ENCODE measurements at regions not wholly inside any gene's neighbourhood (a gene's known extent, or its start where the extent isn't known, plus 50 kb on each side); places are given as distances from the start of the nearest gene placed in this dataset.

GRCh38 chr13:60267498-60268202 is 103.9 kb upstream of the DIAPH3 start:
- Histone ChIP-seq H3K36me3 (ENCODE audit: control insufficient read depth, insufficient read depth, low read length) (no peaks in the 10 kb centered on the region), H3K9ac (ENCODE audit: low read depth, low read length) (no peak overlapping the region), H3K18ac (ENCODE audit: low read depth, low read length) (no peak overlapping the region), H2AK9ac (replicated peaks; ENCODE audit: low read depth, low read length, poor library complexity) (no peak overlapping the region), H3K4ac (ENCODE audit: low read depth, low read length) (no peak overlapping the region), H3K4me3 (ENCODE audit: insufficient read depth, low read depth, low read length) (peak overlapping the region; percentile 49), H3K79me1 (ENCODE audit: low read depth in 1 of 2, low read length in 2 of 2) (no peaks in the 10 kb centered on the region), H3K9me1 (ENCODE audit: insufficient read depth, low read length) (no peaks in the 10 kb centered on the region), H3K56ac (ENCODE audit: extremely low read depth, insufficient read depth, low read length) (no peak overlapping the region), H2AFZ (replicated peaks; ENCODE audit: low read length, poor library complexity) (peak overlapping the region; percentile 84), H2AK5ac (ENCODE audit: low read depth, low read length) (no peak overlapping the region), H2BK15ac (ENCODE audit: low read depth, low read length) (no peak overlapping the region), H4K91ac (ENCODE audit: insufficient read depth, low read depth, low read length) (no peak overlapping the region), H3K27ac (ENCODE audit: insufficient read depth, low read length) (no peak overlapping the region), H2BK120ac (ENCODE audit: low read depth, low read length) (no peak overlapping the region), H3K27me3 (ENCODE audit: control insufficient read depth, insufficient read depth, low read length) (peaks cover 2% of the 10 kb centered on the region; the same call in 1 of the 2 replicates), H3K4me1 (ENCODE audit: control insufficient read depth, insufficient read depth, low read length) (no peaks in the 10 kb centered on the region), H4K5ac (ENCODE audit: low read depth, low read length) (no peak overlapping the region), H2BK20ac (ENCODE audit: low read depth, low read length) (no peak overlapping the region), H4K20me1 (ENCODE audit: insufficient read depth, low read length) (no peaks in the 10 kb centered on the region), H4K8ac (ENCODE audit: low read depth in 2 of 2, low read length in 2 of 2) (no peak overlapping the region), H3K4me2 (ENCODE audit: low read depth, low read length) (peak overlapping the region; percentile 25), H3K23ac (ENCODE audit: low read depth, low read length) (no peak overlapping the region; the same call in 1 of the 2 replicates), H3K14ac (replicated peaks; ENCODE audit: low read depth, low read length) (no peak overlapping the region), H2BK5ac (ENCODE audit: low read depth, low read length, poor library complexity, severe bottlenecking) (no peak overlapping the region), H3K9me3 (ENCODE audit: control insufficient read depth, insufficient read depth, low read length) (no peaks in the 10 kb centered on the region)
- dilution Hi-C loops (cut with HindIII; ENCODE audit: low sequenced_read_pairs, unreplicated experiment), result no loop called here
- WGBS, 2 experiments (ENCODE audit: extremely low coverage in 2 of 2, insufficient read length in 1 of 2), result 46% methylated on average over 18 of the region's 24 CpGs; no CpG with 5 or more reads in 1 of the 2 experiments
- no TSS peak for BruUV-seq (replicated peaks)
- POLR2A ChIA-PET (ENCODE audit: unreplicated experiment), result no interaction called here
- ATAC-seq (ENCODE audit: low read depth), result peak; percentile 32; the same call in 1 of the 2 replicates
- intact Hi-C loops (cut with micrococcal nuclease), result no loop called here
- no peak for TF ChIP-seq CHD1 (IDR thresholded peaks at IDR 0.05; ENCODE audit: low read depth, low read length)
- TF ChIP-seq POLR2A (IDR thresholded peaks at IDR 0.05; ENCODE audit: low read depth, low read length), result no peak
- no peak for TF ChIP-seq BHLHE40 (IDR thresholded peaks at IDR 0.05; ENCODE audit: low read depth, low read length)
- TF ChIP-seq MAZ (IDR thresholded peaks at IDR 0.05; ENCODE audit: borderline replicate concordance, low read depth, low read length), result no peak
- no peak for TF ChIP-seq MAFK (IDR thresholded peaks at IDR 0.05; ENCODE audit: low read depth, low read length)
- TF ChIP-seq, protein P1, sequence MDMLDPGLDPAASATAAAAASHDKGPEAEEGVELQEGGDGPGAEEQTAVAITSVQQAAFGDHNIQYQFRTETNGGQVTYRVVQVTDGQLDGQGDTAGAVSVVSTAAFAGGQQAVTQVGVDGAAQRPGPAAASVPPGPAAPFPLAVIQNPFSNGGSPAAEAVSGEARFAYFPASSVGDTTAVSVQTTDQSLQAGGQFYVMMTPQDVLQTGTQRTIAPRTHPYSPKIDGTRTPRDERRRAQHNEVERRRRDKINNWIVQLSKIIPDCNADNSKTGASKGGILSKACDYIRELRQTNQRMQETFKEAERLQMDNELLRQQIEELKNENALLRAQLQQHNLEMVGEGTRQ (IDR thresholded peaks at IDR 0.05; ENCODE audit: low read depth, low read length), result no peak
- no peak for TF ChIP-seq CTCF (conservative IDR thresholded peaks at IDR 0.05; ENCODE audit: low read depth, low read length)
- TF ChIP-seq SMC3 (IDR thresholded peaks at IDR 0.05; ENCODE audit: low read depth, low read length), result no peak
- TF ChIP-seq FOS (IDR thresholded peaks at IDR 0.05; ENCODE audit: low read depth, low read length), result no peak
- TF ChIP-seq MXI1 (IDR thresholded peaks at IDR 0.05; ENCODE audit: borderline replicate concordance, low read depth, low read length), result no peak
- TF ChIP-seq RAD21 (IDR thresholded peaks at IDR 0.05; ENCODE audit: low read length), result no peak
- TF ChIP-seq RCOR1 (IDR thresholded peaks at IDR 0.05; ENCODE audit: insufficient replicate concordance, low read length), result no peak
- TF ChIP-seq, protein P2, sequence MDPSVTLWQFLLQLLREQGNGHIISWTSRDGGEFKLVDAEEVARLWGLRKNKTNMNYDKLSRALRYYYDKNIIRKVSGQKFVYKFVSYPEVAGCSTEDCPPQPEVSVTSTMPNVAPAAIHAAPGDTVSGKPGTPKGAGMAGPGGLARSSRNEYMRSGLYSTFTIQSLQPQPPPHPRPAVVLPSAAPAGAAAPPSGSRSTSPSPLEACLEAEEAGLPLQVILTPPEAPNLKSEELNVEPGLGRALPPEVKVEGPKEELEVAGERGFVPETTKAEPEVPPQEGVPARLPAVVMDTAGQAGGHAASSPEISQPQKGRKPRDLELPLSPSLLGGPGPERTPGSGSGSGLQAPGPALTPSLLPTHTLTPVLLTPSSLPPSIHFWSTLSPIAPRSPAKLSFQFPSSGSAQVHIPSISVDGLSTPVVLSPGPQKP (IDR thresholded peaks at IDR 0.05; ENCODE audit: borderline replicate concordance, low read depth, low read length), result no peak
- no peak for TF ChIP-seq NFE2L2 (IDR thresholded peaks at IDR 0.05; ENCODE audit: low read depth, low read length)
- DNase-seq, result no peak
- in situ Hi-C loops (cut with MboI; ENCODE audit: low sequenced_read_pairs), result no loop called here
- CTCF ChIA-PET, result no interaction called here

All from IMR-90 (cell line).